ENCODE measurements at regions not wholly inside any gene's neighbourhood (a gene's known extent, or its start where the extent isn't known, plus 50 kb on each side); places are given as distances from the start of the nearest gene placed in this dataset.

- DNase-seq (ENCODE audit: low spot score) (no peak), ATAC-seq (ENCODE audit: low FRiP score) (no peak)
- no peak for TF ChIP-seq CTCF (IDR thresholded peaks at IDR 0.05)
Measured at GRCh38 chr21:41603476-41603875, 95.5 kb upstream of the TMPRSS2 start.

GRCh38 chr21:41602531-41602930, 94.6 kb upstream of the TMPRSS2 start:
- ATAC-seq (ENCODE audit: low FRiP score) (no peak), DNase-seq (ENCODE audit: low spot score) (no peak)
- TF ChIP-seq CTCF (IDR thresholded peaks at IDR 0.05), result no peak

- peak; percentile 17 for ATAC-seq (ENCODE audit: low FRiP score)
- no peak for TF ChIP-seq CTCF (IDR thresholded peaks at IDR 0.05)
- DNase-seq (ENCODE audit: low spot score), result no peak
Measured at GRCh38 chr21:41601573-41602368, 93.8 kb upstream of the TMPRSS2 start.

GRCh38 chr21:41600961-41601572, 93.1 kb upstream of the TMPRSS2 start:
- no peak for DNase-seq (ENCODE audit: low spot score)
- TF ChIP-seq CTCF (IDR thresholded peaks at IDR 0.05), result no peak
- peak; percentile 29 for ATAC-seq (ENCODE audit: low FRiP score)

GRCh38 chr21:41600556-41600955, 92.6 kb upstream of the TMPRSS2 start:
- no peak for DNase-seq (ENCODE audit: low spot score)
- ATAC-seq (ENCODE audit: low FRiP score), result no peak
- no peak for TF ChIP-seq CTCF (IDR thresholded peaks at IDR 0.05)

- no peak for TF ChIP-seq CTCF (IDR thresholded peaks at IDR 0.05)
- DNase-seq (ENCODE audit: low spot score), result no peak
- no peak for ATAC-seq (ENCODE audit: low FRiP score)
Measured at GRCh38 chr21:41600116-41600515, 92.2 kb upstream of the TMPRSS2 start.

Data from omental fat pad (tissue), 3 donors.